Common myeloid progenitor, CD34-positive (primary cell): ENCODE measurements at regions not wholly inside any gene's neighbourhood (a gene's known extent, or its start where the extent isn't known, plus 50 kb on each side); places are given as distances from the start of the nearest gene placed in this dataset.

ENCODE experiments used
- CTCF ChIA-PET: fragments of 350-600 bp; sonication (Branson Sonifier 250); formaldehyde crosslinking; loops from one replicate; lab custom pipeline; 2021; ENCODE audit warnings: antibody characterized with exemption; lab: Charles Lee
- POLR2A ChIA-PET: fragments of 350-600 bp; sonication (Branson Sonifier 250); formaldehyde crosslinking; loops from one replicate; lab custom pipeline; 2021; ENCODE audit warnings: antibody characterized with exemption; lab: Charles Lee
- DNase-seq, 3 donors: peaks; one replicate each; pipeline versions ENCODE4 v3.0.0 to v3.0.0-alpha.2; 2013
- H3K27ac ChIP-seq, 2 experiments: 1 replicate in 1 of 2; 2 replicates in 1 of 2; pipeline ENCODE4 v1.7.0; 2013; ENCODE audit warnings: inconsistent platforms in 2 of 2, low read length in 2 of 2, mild to moderate bottlenecking in 2 of 2, low read depth in 1 of 2, moderate library complexity in 1 of 2; ENCODE audit not compliant: severe bottlenecking in 2 of 2, insufficient read depth in 1 of 2, poor library complexity in 1 of 2
- H3K27me3 ChIP-seq, 5 experiments: replicated peaks in 2 of 5; 1 replicate in 3 of 5; 2 replicates in 2 of 5; pipeline versions ENCODE4 v1.6.1 to v1.7.0; 2013; ENCODE audit warnings: low read length in 4 of 5, mild to moderate bottlenecking in 2 of 5, moderate library complexity in 2 of 5, inconsistent platforms in 1 of 5; ENCODE audit not compliant: insufficient read depth in 5 of 5, control insufficient read depth in 4 of 5
- H3K36me3 ChIP-seq, 4 experiments: 1 replicate in 2 of 4; 2 replicates in 2 of 4; pipeline versions ENCODE4 v1.6.1 to v1.7.0; 2013; ENCODE audit warnings: low read length in 3 of 4, control low read depth in 1 of 4, mild to moderate bottlenecking in 1 of 4; ENCODE audit not compliant: control insufficient read depth in 4 of 4, insufficient read depth in 4 of 4
- H3K4me1 ChIP-seq, 4 experiments: 1 replicate in 3 of 4; 2 replicates in 1 of 4; pipeline versions ENCODE4 v1.6.1 to v1.7.1; 2013; ENCODE audit warnings: low read length in 3 of 4, mild to moderate bottlenecking in 3 of 4, control low read depth in 1 of 4, inconsistent platforms in 1 of 4, moderate library complexity in 1 of 4; ENCODE audit not compliant: control insufficient read depth in 4 of 4, insufficient read depth in 4 of 4; ENCODE audit errors: control extremely low read depth in 1 of 4
- H3K4me3 ChIP-seq, 7 experiments: 1 replicate in 4 of 7; 2 replicates in 3 of 7; pipeline versions ENCODE4 v1.5.1 to v1.7.0; 2013; ENCODE audit warnings: mild to moderate bottlenecking in 7 of 7, low read length in 6 of 7, moderate library complexity in 6 of 7, inconsistent platforms in 2 of 7, low read depth in 2 of 7, control low read depth in 1 of 7; ENCODE audit not compliant: insufficient read depth in 4 of 7, control insufficient read depth in 1 of 7; ENCODE audit errors: extremely low read depth in 1 of 7
- H3K9me3 ChIP-seq, 5 experiments: 1 replicate in 4 of 5; 2 replicates in 1 of 5; pipeline versions ENCODE4 v1.6.1 to v1.7.1; 2013; ENCODE audit warnings: low read length in 4 of 5, mild to moderate bottlenecking in 2 of 5, inconsistent platforms in 1 of 5, low read depth in 1 of 5, moderate library complexity in 1 of 5; ENCODE audit not compliant: control insufficient read depth in 4 of 5, insufficient read depth in 2 of 5; ENCODE audit errors: control extremely low read depth in 1 of 5
- WGBS: methylation state at CpG from one replicate; pipeline ENCODE4 v1.1.5; 2013; ENCODE audit not compliant: insufficient coverage; 5-methylcytosine and 5-hydroxymethylcytosine counted together

DNA sequence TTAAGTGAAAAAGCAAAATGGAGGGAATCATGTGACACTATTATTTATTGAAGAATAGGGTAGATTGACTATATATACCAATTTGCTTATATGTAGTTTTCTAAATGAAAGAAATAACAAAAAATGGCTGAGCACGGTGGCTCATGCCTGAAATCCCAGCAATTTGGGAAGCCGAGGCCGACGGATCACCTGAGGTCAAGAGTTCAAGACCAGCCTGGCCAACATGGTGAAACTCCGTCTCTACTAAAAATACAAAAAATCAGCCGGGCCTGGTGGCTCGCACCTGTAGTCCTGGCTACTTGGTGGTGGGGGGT is 59.3 kb upstream of the MYCN start:
- CTCF ChIA-PET = no interaction called here
- H3K4me1 ChIP-seq = no peaks in the 10 kb centered on the region
- H3K4me3 ChIP-seq = no peak overlapping the region
- H3K9me3 ChIP-seq = peaks cover 0 to 3% (median 2%) of the 10 kb centered on the region in 5 experiments
- 97% methylated on average over 4 of the region's 7 CpGs for WGBS
- H3K27me3 ChIP-seq = no peaks in the 10 kb centered on the region
- DNase-seq = no peak
- H3K27ac ChIP-seq = no peak overlapping the region
- POLR2A ChIA-PET = no interaction called here
- no peaks in the 10 kb centered on the region for H3K36me3 ChIP-seq

DNA sequence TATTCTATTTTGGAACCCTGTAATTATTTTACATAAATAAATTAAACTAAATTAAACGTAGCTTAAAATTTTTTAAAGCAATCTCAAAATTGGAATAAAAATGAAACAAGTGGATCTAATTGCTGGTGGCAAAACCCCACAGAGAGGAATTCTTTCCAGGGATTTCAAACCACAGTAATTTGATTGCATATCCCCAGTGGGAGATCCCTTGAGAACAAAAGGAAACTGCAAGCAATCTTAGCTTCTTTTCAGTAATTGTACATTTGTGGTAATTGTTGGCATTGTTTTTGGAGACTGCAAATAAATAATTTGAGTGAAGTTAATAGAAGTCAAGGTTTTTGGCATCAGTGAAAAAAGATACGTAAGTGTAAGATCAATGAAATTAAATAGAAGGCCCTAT is 58.7 kb upstream of the MYCN start:
- H3K4me1 ChIP-seq = no peaks in the 10 kb centered on the region
- H3K4me3 ChIP-seq = no peak overlapping the region
- 100% methylated on average over 1 of the region's 2 CpGs for WGBS
- peaks cover 0 to 2% (median 0%) of the 10 kb centered on the region in 5 experiments for H3K9me3 ChIP-seq
- no peaks in the 10 kb centered on the region for H3K36me3 ChIP-seq
- H3K27ac ChIP-seq = no peak overlapping the region
- ChIA-PET CTCF (interaction anchor here (1.5 kb wide), 2 partner anchors 11 to 17 kb away, joined by 3 read pairs; no protein-coding TSS in a partner anchor), POLR2A (no interaction called here)
- no peak for DNase-seq
- H3K27me3 ChIP-seq = no peaks in the 10 kb centered on the region

DNA sequence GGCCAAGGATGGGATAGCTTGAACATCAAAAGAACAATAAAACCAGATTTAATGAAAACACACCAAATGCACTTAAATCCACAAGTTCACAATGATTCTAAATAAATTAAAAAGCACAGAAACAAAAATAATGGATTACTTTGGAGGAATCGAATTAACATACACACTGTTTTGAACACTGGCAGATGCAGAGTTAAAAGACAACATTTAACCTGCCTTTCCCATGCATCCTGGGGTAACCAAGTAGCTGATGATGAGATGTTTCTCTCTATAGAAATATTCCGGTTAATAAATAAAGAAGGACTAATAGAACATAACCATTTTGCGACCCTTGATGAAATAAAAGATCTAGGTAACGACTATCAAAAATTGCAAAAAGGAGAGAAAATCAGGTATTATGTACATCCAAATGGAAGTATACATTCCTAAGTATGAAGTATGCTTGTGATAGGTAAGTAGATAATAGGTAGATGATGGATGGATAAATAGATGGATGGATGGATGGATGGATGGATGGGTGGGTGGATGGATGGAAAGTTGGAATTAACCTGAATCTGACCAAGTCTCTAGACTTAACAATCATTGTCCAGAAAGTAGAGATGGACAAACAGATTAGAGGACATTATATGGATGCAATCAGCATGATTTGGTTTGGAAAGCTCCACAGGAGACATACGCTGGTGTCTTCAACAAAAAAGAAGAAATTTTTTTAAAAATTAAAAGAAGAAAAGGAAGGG is 57.4 kb upstream of the MYCN start:
- POLR2A ChIA-PET = no interaction called here
- no peak for DNase-seq
- WGBS = 92% methylated on average over 2 of the region's 5 CpGs
- Histone ChIP-seq H3K36me3 (no peaks in the 10 kb centered on the region), H3K4me3 (no peak overlapping the region), H3K27ac (no peak overlapping the region), H3K27me3 (no peaks in the 10 kb centered on the region), H3K4me1 (no peaks in the 10 kb centered on the region), H3K9me3 (no peaks in the 10 kb centered on the region)
- CTCF ChIA-PET = interaction anchor here (0.6 to 1.5 kb wide), 4 partner anchors 10 to 16 kb away, joined by 3 read pairs; no protein-coding TSS in a partner anchor

DNA sequence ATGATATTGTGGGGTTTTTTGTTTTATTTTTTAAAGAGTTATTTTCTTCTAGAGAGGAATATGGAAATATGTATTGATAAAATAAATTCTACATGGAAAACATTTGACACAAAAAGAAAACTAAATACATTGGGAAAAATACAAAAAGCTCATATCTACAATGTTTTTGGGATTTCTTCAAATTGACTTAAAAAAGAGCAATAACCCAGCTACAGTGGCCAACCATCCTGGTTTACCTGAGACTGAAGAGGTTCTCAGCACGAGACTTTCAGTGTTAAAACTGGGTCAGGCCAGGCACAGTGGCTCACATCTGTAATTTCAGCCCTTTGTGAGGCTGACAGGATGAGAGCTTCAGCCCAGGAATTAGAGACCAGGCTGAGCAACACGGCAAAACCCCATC is 56.7 kb upstream of the MYCN start:
- WGBS = 100% methylated on average over 1 of the region's 2 CpGs
- Histone ChIP-seq H3K36me3 (no peaks in the 10 kb centered on the region), H3K9me3 (no peaks in the 10 kb centered on the region), H3K4me1 (no peaks in the 10 kb centered on the region), H3K27me3 (no peaks in the 10 kb centered on the region), H3K4me3 (no peak overlapping the region), H3K27ac (no peak overlapping the region)
- CTCF ChIA-PET = no interaction called here
- POLR2A ChIA-PET = no interaction called here
- DNase-seq = no peak

DNA sequence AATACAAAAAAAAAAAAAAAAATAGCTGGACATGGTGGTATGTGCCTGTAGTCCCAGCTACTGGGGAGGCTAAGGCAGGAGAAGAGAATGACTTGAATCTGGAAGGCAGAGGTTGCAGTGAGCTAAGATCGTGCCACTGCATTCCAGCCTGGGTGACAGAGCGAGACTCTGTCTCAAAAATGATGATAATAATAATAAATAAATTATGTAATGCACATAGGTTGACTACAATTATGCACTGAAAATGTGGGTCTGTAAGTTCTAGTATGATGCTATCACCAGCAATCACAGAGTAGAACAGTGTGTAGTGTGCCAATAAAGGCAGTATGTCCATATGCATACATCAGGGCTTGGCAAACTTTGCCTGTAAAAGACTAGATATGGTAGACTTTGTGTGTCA is 55.6 kb upstream of the MYCN start:
- CTCF ChIA-PET = no interaction called here
- H3K4me1 ChIP-seq = no peaks in the 10 kb centered on the region
- H3K27me3 ChIP-seq = no peaks in the 10 kb centered on the region
- no peaks in the 10 kb centered on the region for H3K36me3 ChIP-seq
- H3K4me3 ChIP-seq = no peak overlapping the region
- no peak for DNase-seq
- no peaks in the 10 kb centered on the region for H3K9me3 ChIP-seq
- no CpG with 5 or more reads among the region's 2 CpGs for WGBS
- POLR2A ChIA-PET = interaction anchor here (0.7 kb wide), 1 partner anchor 184 kb away, joined by 3 read pairs; no protein-coding TSS in a partner anchor
- no peak overlapping the region for H3K27ac ChIP-seq

DNA sequence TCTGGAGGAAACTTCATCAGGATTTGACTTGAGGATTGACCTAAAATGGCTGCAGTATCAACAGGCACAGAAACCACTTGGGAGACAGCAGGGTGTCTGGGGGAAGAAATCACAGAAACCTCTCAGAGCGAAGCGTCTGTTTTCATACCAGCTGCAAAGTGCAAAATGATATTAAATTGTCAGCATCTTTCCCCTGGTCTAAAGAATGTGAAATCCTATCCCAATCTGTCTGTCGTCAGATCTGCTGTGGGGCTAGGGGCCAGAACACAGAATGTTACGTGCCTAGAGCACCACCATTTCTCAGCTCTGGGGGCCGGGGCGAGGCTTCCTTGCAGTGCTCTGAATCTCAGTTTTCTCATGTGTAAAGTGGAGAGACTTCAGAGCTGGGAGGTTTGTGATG is 54.1 kb upstream of the MYCN start:
- no peak overlapping the region for H3K27ac ChIP-seq
- CTCF ChIA-PET = no interaction called here
- 100% methylated on average over 6 of the region's 6 CpGs for WGBS
- H3K27me3 ChIP-seq = no peaks in the 10 kb centered on the region
- H3K36me3 ChIP-seq = no peaks in the 10 kb centered on the region
- H3K4me1 ChIP-seq = peaks cover 0 to 3% (median 0%) of the 10 kb centered on the region in 4 experiments
- POLR2A ChIA-PET = no interaction called here
- H3K4me3 ChIP-seq = no peak overlapping the region
- no peaks in the 10 kb centered on the region for H3K9me3 ChIP-seq
- DNase-seq = no peak

DNA sequence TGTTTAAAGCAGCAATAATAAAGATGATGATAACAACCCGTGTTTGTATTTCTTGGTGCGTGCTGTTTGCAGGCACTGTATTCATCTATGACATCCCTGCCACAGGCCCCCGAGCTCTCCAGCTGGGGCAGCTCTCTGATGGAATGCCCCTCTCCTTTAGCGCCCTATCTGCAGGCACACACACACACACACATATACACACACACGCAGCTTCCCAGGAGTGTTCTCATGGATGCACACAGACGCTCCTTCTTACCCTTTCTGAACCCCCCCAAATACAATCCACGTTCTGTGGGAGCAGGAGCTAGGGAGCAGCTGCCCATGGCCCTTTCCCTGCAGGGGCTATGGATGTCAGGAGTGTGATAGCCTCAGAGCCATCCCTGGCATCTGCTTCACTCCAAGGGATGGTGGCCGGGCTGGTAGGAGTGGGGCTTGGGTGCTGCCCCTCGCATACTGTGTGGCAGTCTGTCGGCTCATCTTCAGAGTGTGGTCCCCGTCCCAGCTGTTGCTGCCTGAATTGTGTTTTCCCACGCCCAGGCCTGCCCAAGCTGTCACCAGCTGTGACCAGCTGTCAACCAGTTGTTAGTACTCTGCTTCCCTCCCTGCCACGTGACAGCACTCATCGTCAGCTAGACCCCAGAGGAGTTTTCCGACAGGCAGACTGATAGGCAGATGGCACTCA is 50.8 kb upstream of the MYCN start:
- CTCF ChIA-PET = interaction anchor here (1.0 kb wide), 2 partner anchors 9 to 24 kb away, joined by 3 read pairs; no protein-coding TSS in a partner anchor
- no peak for DNase-seq
- POLR2A ChIA-PET = no interaction called here
- Histone ChIP-seq H3K4me3 (no peak overlapping the region), H3K4me1 (peaks cover 0 to 8% (median 3%) of the 10 kb centered on the region in 4 experiments), H3K9me3 (no peaks in the 10 kb centered on the region), H3K27ac (no peak overlapping the region), H3K36me3 (no peaks in the 10 kb centered on the region), H3K27me3 (no peaks in the 10 kb centered on the region)
- WGBS = 82% methylated on average over 15 of the region's 15 CpGs
